ENCODE measurements at regions not wholly inside any gene's neighbourhood (a gene's known extent, or its start where the extent isn't known, plus 50 kb on each side); places are given as distances from the start of the nearest gene placed in this dataset.

DNA sequence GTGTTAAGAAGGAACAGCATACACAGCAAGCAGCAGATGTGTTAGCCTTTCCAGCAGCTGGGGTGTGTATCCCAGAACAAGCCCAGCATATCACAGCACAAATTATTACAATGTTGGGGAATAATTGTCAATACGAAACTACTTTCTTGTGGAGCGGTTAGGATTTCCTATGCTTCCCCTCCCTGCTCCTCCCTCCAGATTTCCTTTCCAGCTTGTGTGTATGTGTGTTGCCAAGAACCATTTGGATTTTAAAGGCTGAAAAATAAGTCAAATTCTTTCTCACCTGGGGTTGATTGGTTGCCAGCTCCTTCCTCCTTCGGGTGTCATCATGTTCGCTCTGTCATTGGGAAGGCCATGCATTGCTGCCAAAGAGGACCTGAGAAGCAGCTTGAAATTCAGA is 178.2 kb upstream of the FRMPD4 start:
- ChIA-PET CTCF (no interaction called here), POLR2A (no interaction called here)
- TF ChIP-seq, protein P1, sequence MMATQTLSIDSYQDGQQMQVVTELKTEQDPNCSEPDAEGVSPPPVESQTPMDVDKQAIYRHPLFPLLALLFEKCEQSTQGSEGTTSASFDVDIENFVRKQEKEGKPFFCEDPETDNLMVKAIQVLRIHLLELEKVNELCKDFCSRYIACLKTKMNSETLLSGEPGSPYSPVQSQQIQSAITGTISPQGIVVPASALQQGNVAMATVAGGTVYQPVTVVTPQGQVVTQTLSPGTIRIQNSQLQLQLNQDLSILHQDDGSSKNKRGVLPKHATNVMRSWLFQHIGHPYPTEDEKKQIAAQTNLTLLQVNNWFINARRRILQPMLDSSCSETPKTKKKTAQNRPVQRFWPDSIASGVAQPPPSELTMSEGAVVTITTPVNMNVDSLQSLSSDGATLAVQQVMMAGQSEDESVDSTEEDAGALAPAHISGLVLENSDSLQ (IDR thresholded peaks at IDR 0.05) = no peak
- TF ChIP-seq LEF1 (IDR thresholded peaks at IDR 0.05; ENCODE audit: borderline replicate concordance) (no peak), ZNF384 (IDR thresholded peaks at IDR 0.05) (no peak), FOXA1 (IDR thresholded peaks at IDR 0.05) (no peak), CTBP1 (IDR thresholded peaks at IDR 0.05; ENCODE audit: borderline replicate concordance) (no peak), L3MBTL2 (conservative IDR thresholded peaks at IDR 0.05) (no peak), SUZ12 (IDR thresholded peaks at IDR 0.05) (no peak), BHLHE40 (IDR thresholded peaks at IDR 0.05; ENCODE audit: borderline replicate concordance) (no peak), SP1 (IDR thresholded peaks at IDR 0.05) (no peak), ELF4 (IDR thresholded peaks at IDR 0.05) (no peak), FOXM1 (IDR thresholded peaks at IDR 0.05; ENCODE audit: borderline replicate concordance) (no peak), TARDBP (IDR thresholded peaks at IDR 0.05) (no peak), HDGF (IDR thresholded peaks at IDR 0.05; ENCODE audit: borderline replicate concordance) (no peak)
- DNase-seq (ENCODE audit: extremely low spot score) = no peak

DNA sequence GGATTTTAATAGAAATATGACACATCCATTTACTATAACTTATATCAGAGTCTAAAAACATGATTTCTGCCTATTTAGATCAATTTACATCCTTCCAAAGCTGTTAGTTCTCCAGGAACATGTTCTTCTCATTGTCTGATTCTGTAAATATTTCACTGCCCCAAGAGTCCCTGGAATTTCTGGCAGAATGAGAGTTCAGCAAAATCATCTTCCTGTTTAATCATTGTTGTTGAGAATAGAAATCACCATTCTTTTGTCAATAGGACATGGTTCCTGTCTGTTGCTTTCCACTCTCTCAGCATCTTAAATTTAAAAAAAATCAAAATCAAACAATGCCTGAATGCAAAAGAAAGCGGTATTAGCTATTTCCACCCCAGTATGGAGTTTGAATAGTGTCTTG is 172.8 kb upstream of the FRMPD4 start:
- no peak for DNase-seq (ENCODE audit: extremely low spot score)
- TF ChIP-seq FOXA1 (IDR thresholded peaks at IDR 0.05) (no peak), ZNF384 (IDR thresholded peaks at IDR 0.05) (no peak), BHLHE40 (IDR thresholded peaks at IDR 0.05; ENCODE audit: borderline replicate concordance) (no peak), FOXM1 (IDR thresholded peaks at IDR 0.05; ENCODE audit: borderline replicate concordance) (no peak), LEF1 (IDR thresholded peaks at IDR 0.05; ENCODE audit: borderline replicate concordance) (no peak), HDGF (IDR thresholded peaks at IDR 0.05; ENCODE audit: borderline replicate concordance) (no peak), ARNT (IDR thresholded peaks at IDR 0.05) (no peak), FOXK2 (IDR thresholded peaks at IDR 0.05) (no peak), TARDBP (IDR thresholded peaks at IDR 0.05) (no peak), CTBP1 (IDR thresholded peaks at IDR 0.05; ENCODE audit: borderline replicate concordance) (no peak), L3MBTL2 (conservative IDR thresholded peaks at IDR 0.05) (no peak), ELF4 (IDR thresholded peaks at IDR 0.05) (no peak), SUZ12 (IDR thresholded peaks at IDR 0.05) (no peak)
- TF ChIP-seq, protein P1 (IDR thresholded peaks at IDR 0.05) = no peak
- ChIA-PET CTCF (no interaction called here), POLR2A (no interaction called here)

DNA sequence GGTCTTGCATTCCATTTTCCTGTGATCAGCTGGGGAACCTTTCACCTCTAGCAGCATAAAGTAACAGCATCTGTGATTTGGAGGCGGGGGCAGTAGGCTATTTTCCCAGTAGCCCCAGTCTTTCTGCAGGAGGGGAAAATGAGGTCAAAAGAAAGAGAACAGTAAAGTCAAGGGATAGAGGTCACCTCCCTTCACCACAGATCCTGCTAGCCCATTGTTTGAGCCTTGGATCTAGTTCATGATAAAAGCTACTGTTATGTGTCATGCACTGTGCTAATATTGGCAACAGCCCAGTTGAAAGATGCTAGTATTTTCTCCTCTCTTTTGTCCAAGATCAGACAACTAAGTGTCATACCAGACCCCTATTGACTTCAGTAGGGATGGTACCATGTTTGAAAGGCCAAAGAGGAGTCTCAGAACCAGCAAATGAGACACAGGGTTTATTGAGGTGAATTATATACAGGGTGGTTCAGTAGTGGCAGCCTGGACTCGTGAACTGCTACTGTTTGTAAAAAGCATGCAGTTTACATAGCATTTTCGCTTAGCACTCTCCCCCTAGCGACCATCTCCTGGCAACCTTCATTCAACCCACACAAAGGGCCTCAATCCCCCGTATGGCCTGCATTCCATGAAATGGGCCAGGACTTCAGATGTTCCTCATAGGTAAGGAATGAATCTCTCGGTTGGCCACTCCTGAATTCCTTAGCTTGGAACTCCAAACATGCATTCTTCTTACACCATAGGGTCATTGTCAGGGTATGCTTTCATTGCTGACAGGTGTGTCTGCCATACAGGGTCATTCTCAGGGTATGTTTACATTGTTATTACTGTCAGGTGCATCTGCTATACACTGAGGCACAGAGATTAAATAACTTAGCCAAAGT is 170.0 kb upstream of the FRMPD4 start:
- POLR2A ChIA-PET = no interaction called here
- CTCF ChIA-PET = no interaction called here
- TF ChIP-seq LEF1 (IDR thresholded peaks at IDR 0.05; ENCODE audit: borderline replicate concordance) = no peak
- no peak for TF ChIP-seq SP1 (IDR thresholded peaks at IDR 0.05)
- no peak for TF ChIP-seq CTBP1 (IDR thresholded peaks at IDR 0.05; ENCODE audit: borderline replicate concordance)
- TF ChIP-seq BHLHE40 (IDR thresholded peaks at IDR 0.05; ENCODE audit: borderline replicate concordance) = no peak
- TF ChIP-seq HDGF (IDR thresholded peaks at IDR 0.05; ENCODE audit: borderline replicate concordance) = no peak
- no peak for TF ChIP-seq FOXM1 (IDR thresholded peaks at IDR 0.05; ENCODE audit: borderline replicate concordance)
- TF ChIP-seq, protein P1 (IDR thresholded peaks at IDR 0.05) = no peak
- TF ChIP-seq FOXA1 (IDR thresholded peaks at IDR 0.05) = no peak
- TF ChIP-seq ARNT (IDR thresholded peaks at IDR 0.05) = no peak
- TF ChIP-seq TARDBP (IDR thresholded peaks at IDR 0.05) = no peak
- TF ChIP-seq ZNF384 (IDR thresholded peaks at IDR 0.05) = no peak
- TF ChIP-seq FOXK2 (IDR thresholded peaks at IDR 0.05) = no peak
- no peak for TF ChIP-seq L3MBTL2 (conservative IDR thresholded peaks at IDR 0.05)
- TF ChIP-seq SUZ12 (IDR thresholded peaks at IDR 0.05) = no peak
- no peak for TF ChIP-seq ELF4 (IDR thresholded peaks at IDR 0.05)
- TF ChIP-seq NFRKB (IDR thresholded peaks at IDR 0.05) = no peak
- DNase-seq (ENCODE audit: extremely low spot score) = no peak

DNA sequence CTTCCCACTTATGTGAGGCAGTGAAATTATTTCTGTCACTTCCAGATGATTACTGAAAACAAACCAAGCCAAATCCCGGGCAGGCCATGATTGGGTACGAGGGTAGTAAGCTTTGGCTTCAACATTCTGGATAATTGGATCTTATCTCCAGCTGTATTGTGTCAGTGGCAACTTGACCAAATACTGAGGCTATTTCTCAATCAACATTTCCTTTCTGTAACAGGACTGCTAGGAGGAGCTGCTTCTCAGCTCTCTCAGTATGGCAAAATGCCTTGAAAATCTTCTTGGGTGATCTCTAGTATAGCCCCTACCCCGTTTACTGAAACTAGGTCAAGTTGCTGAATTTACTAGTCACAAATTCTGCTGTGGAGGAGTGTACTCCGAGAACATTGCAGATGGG is 169.3 kb upstream of the FRMPD4 start:
- ChIA-PET POLR2A (no interaction called here), CTCF (no interaction called here)
- TF ChIP-seq, protein P1 (IDR thresholded peaks at IDR 0.05) = no peak
- no peak for TF ChIP-seq HDGF (IDR thresholded peaks at IDR 0.05; ENCODE audit: borderline replicate concordance)
- no peak for TF ChIP-seq SP1 (IDR thresholded peaks at IDR 0.05)
- TF ChIP-seq LEF1 (IDR thresholded peaks at IDR 0.05; ENCODE audit: borderline replicate concordance) = no peak
- no peak for TF ChIP-seq L3MBTL2 (conservative IDR thresholded peaks at IDR 0.05)
- DNase-seq (ENCODE audit: extremely low spot score) = no peak

DNA sequence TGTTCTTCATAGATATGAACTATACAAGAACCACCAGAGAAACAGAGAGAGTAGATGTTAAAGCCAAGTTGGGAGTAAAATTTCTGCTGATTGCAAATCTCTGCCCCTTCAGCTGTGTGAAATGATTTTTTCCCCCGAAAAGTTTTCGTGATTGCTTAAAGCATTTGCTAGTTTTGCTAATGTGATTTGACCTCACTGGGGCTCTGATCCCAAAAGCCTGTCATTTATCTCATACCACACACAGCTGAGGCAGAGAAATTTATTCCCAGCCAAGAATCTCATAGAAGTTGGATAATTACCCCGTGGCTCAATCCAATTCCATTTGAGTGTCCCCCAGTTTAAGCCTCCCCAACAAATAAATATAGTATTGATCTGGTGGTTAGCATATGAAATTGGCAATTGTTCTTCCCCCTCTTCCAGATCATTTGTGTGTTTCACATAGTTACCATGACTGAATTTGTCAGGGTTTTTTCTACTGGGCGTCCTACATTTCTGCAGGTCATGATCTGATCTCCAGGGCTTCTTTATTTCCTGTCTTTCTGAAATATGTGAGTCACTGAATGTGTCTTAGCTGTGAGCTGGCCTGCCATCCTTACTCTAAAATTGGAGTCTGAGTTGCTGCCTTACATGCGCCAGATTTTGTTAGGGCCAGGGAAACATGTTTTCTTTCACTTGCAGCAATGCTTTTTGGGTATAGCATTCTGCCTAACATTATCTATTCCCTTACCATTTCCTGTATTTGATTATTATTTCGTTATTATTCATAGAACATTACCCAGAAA is 167.5 kb upstream of the FRMPD4 start:
- DNase-seq (ENCODE audit: extremely low spot score) = no peak
- ChIA-PET CTCF (no interaction called here), POLR2A (no interaction called here)
- no peak for TF ChIP-seq SP1 (IDR thresholded peaks at IDR 0.05)
- TF ChIP-seq ELF4 (IDR thresholded peaks at IDR 0.05) = no peak
- no peak for TF ChIP-seq LEF1 (IDR thresholded peaks at IDR 0.05; ENCODE audit: borderline replicate concordance)
- no peak for TF ChIP-seq ZNF384 (IDR thresholded peaks at IDR 0.05)

Data from HEK293T (cell line).